K562 (cell line): ENCODE measurements at regions not wholly inside any gene's neighbourhood (a gene's known extent, or its start where the extent isn't known, plus 50 kb on each side); places are given as distances from the start of the nearest gene placed in this dataset.

Source experiments
- DEAF1 ChIP-seq: fragments of 450-650 bp; formaldehyde crosslinking; IDR thresholded peaks from 2 replicates; pipeline ENCODE4 v1.4.0; 2020; ENCODE audit warnings: mild to moderate bottlenecking, moderate library complexity
- ERF ChIP-seq: fragments of 450-650 bp; formaldehyde crosslinking; IDR thresholded peaks from 2 replicates; pipeline ENCODE4 v1.4.0; 2020; ENCODE audit warnings: mild to moderate bottlenecking, mixed read lengths
- REST ChIP-seq, 2 experiments: fragments of 450-650 bp; formaldehyde crosslinking in 1 of 2; IDR thresholded peaks; 2 replicates each; pipeline versions ENCODE4 v1.4.0 to v1.6.1; 2014 to 2020; ENCODE audit warnings: mild to moderate bottlenecking in 2 of 2, borderline replicate concordance in 1 of 2, low read depth in 1 of 2
- RNF2 ChIP-seq: sonication (generic); IDR thresholded peaks from 2 replicates; pipeline ENCODE4 v1.6.1; 2016
- RNF219 ChIP-seq: fragments of 250-450 bp; sonication (Bioruptor Pico); IDR thresholded peaks from 2 replicates; pipeline ENCODE4 v1.5.0; 2022; ENCODE audit warnings: mild to moderate bottlenecking
- SRSF7 ChIP-seq: fragments of 200-400 bp; formaldehyde crosslinking; optimal IDR thresholded peaks from 2 replicates; pipeline ENCODE3; 2017; ENCODE audit warnings: mild to moderate bottlenecking, low read depth, low read length
- ZBTB17 ChIP-seq: fragments of 450-650 bp; formaldehyde crosslinking; IDR thresholded peaks from 2 replicates; pipeline ENCODE4 v1.4.0; 2020; ENCODE audit warnings: mild to moderate bottlenecking
- ZHX1 ChIP-seq: fragments of 150-350 bp; conservative IDR thresholded peaks from 2 replicates; pipeline ENCODE4 v1.6.1; 2014; ENCODE audit warnings: low read length
- ZNF512 ChIP-seq: IDR thresholded peaks from 2 replicates; pipeline ENCODE4 v1.6.1; 2016; ENCODE audit warnings: missing genetic modification characterization, missing compliant biosample characterization

- no peak for TF ChIP-seq RNF219 (CRISPR knock-in tag)
- no peak for TF ChIP-seq ERF (CRISPR knock-in tag)
- TF ChIP-seq ZNF512 = no peak
- TF ChIP-seq DEAF1 (CRISPR knock-in tag) = 0 out of 2 replicates have a peak, but pooled peaks have one; percentile 31
- no peak for TF ChIP-seq SRSF7
- no peak for TF ChIP-seq RNF2
- TF ChIP-seq ZHX1 = no peak
- no peak for TF ChIP-seq ZBTB17
- peak; percentile 70; the same call in 1 of the 2 replicates for TF ChIP-seq REST (IDR thresholded peaks at IDR 0.05; ENCODE audit: borderline replicate concordance)
- TF ChIP-seq REST (CRISPR knock-in tag; IDR thresholded peaks at IDR 0.05; ENCODE audit: low read depth) = no peak
These were observed 222.0 kb upstream of the PDE10A start (continued) for GRCh38 chr6:165884813-165885765.
